OCI-LY7 (cell line): ENCODE measurements at regions not wholly inside any gene's neighbourhood (a gene's known extent, or its start where the extent isn't known, plus 50 kb on each side); places are given as distances from the start of the nearest gene placed in this dataset.

Experiments used
- BruUV-seq: library from RNA; stranded (reverse); fragments of 400-500 nt; replicated peaks from 2 replicates; lab custom pipeline; 2021; lab: Mats Ljungman, UMichigan
- CTCF ChIA-PET: fragments of 300-600 bp; sonication (Branson Sonifier 250); formaldehyde crosslinking; loops from one replicate; lab custom pipeline; 2022; ENCODE audit warnings: antibody characterized with exemption; ENCODE audit not compliant: unreplicated experiment; lab: Charles Lee
- POLR2A ChIA-PET: fragments of 300-600 bp; sonication (Branson Sonifier 250); formaldehyde crosslinking; loops from one replicate; lab custom pipeline; 2022; ENCODE audit warnings: antibody characterized with exemption; lab: Charles Lee
- DNase-seq: peaks from one replicate; pipeline ENCODE4 v3.0.0-alpha.2; 2015; ENCODE audit warnings: low spot score
- H2AFZ ChIP-seq: fragments of 200-600 bp; sonication (generic), shearing (Covaris generic); 2 replicates; pipeline ENCODE4 v1.6.1; 2014; ENCODE audit warnings: mild to moderate bottlenecking, antibody characterized with exemption, low read length, moderate library complexity
- H3K27ac ChIP-seq: fragments of 200-600 bp; sonication (generic); 2 replicates; pipeline ENCODE4 v1.5.1; 2014; ENCODE audit warnings: mixed run types, low read depth, mild to moderate bottlenecking, moderate library complexity, low read length, inconsistent platforms; ENCODE audit not compliant: poor library complexity, severe bottlenecking
- H3K36me3 ChIP-seq: fragments of 200-600 bp; sonication (generic); 2 replicates; pipeline ENCODE4 v1.6.1; 2014; ENCODE audit warnings: mild to moderate bottlenecking, antibody characterized with exemption, low read length, moderate library complexity, mixed read lengths; ENCODE audit not compliant: insufficient read depth
- H3K4me1 ChIP-seq: fragments of 200-600 bp; sonication (generic); 2 replicates; pipeline ENCODE4 v1.5.1; 2014; ENCODE audit warnings: mild to moderate bottlenecking, low read length; ENCODE audit not compliant: insufficient read depth, poor library complexity, severe bottlenecking
- H3K4me2 ChIP-seq: fragments of 200-600 bp; sonication (generic); 2 replicates; pipeline ENCODE4 v1.6.1; 2014; ENCODE audit warnings: mild to moderate bottlenecking, low read length
- H3K4me3 ChIP-seq: fragments of 200-600 bp; sonication (generic); 2 replicates; pipeline ENCODE4 v1.5.1; 2014; ENCODE audit warnings: mild to moderate bottlenecking, low read depth, low read length; ENCODE audit not compliant: poor library complexity, severe bottlenecking
- H3K79me2 ChIP-seq: fragments of 200-600 bp; sonication (generic); 2 replicates; pipeline ENCODE4 v1.6.1; 2016; ENCODE audit warnings: low read depth, mild to moderate bottlenecking, low read length, moderate library complexity, mixed read lengths; ENCODE audit not compliant: insufficient read depth
- H3K9me2 ChIP-seq: fragments of 200-600 bp; sonication (generic); 2 replicates; pipeline ENCODE4 v1.6.1; 2016; ENCODE audit warnings: mild to moderate bottlenecking, low read length, mixed read lengths; ENCODE audit not compliant: insufficient read depth
- H3K9me3 ChIP-seq: fragments of 200-600 bp; sonication (generic); 2 replicates; pipeline ENCODE4 v1.6.1; 2014; ENCODE audit warnings: mild to moderate bottlenecking, mixed run types, low read length, mixed read lengths
- H4K20me1 ChIP-seq: fragments of 200-600 bp; sonication (generic); 2 replicates; pipeline ENCODE4 v1.6.1; 2014; ENCODE audit warnings: mild to moderate bottlenecking, antibody characterized with exemption, low read length, moderate library complexity, mixed read lengths; ENCODE audit not compliant: insufficient read depth
- CTCF ChIP-seq: fragments of 200-600 bp; sonication (generic); conservative IDR thresholded peaks from 2 replicates; pipeline ENCODE4 v1.5.1; 2014; ENCODE audit warnings: mild to moderate bottlenecking, antibody characterized with exemption, low read length, moderate library complexity, mixed read lengths
- EZH2phosphoT487 ChIP-seq: fragments of 200-600 bp; sonication (generic); IDR thresholded peaks from 2 replicates; pipeline ENCODE4 v1.6.1; 2018; ENCODE audit warnings: low read depth, borderline replicate concordance, mild to moderate bottlenecking, mixed run types, antibody characterized with exemption, low read length, moderate library complexity, mixed read lengths
- intact Hi-C: fragments of 100-400 bp; cut with micrococcal nuclease; formaldehyde crosslinking; loops from one replicate; pipeline ENCODE4 v1.10.0; 2022; ENCODE audit not compliant: unreplicated experiment

GRCh38 chrX:68945081-68945602, 116.3 kb downstream of the EFNB1 start:
- intact Hi-C loops, result no loop called here
- no peak for TF ChIP-seq EZH2phosphoT487
- no peak for TF ChIP-seq CTCF
- H3K4me3 ChIP-seq, result no peak overlapping the region
- no peaks in the 10 kb centered on the region for H3K79me2 ChIP-seq
- H3K9me3 ChIP-seq, result no peaks in the 10 kb centered on the region
- BruUV-seq, result no TSS peak
- H3K4me1 ChIP-seq, result no peaks in the 10 kb centered on the region
- no peaks in the 10 kb centered on the region for H3K9me2 ChIP-seq
- H3K4me2 ChIP-seq, result no peak overlapping the region
- H3K27ac ChIP-seq, result no peak overlapping the region
- H4K20me1 ChIP-seq, result no peaks in the 10 kb centered on the region
- POLR2A ChIA-PET, result no interaction called here
- CTCF ChIA-PET, result no interaction called here
- no peak overlapping the region for H2AFZ ChIP-seq
- DNase-seq, result no peak
- no peaks in the 10 kb centered on the region for H3K36me3 ChIP-seq

- H3K4me2 ChIP-seq, result no peak overlapping the region
- ChIA-PET POLR2A (no interaction called here), CTCF (no interaction called here)
- H2AFZ ChIP-seq, result no peak overlapping the region
- no peak overlapping the region for H3K27ac ChIP-seq
- H4K20me1 ChIP-seq, result no peaks in the 10 kb centered on the region
- no peak overlapping the region for H3K4me3 ChIP-seq
- TF ChIP-seq EZH2phosphoT487 (no peak), CTCF (no peak)
- H3K36me3 ChIP-seq, result no peaks in the 10 kb centered on the region
- no peaks in the 10 kb centered on the region for H3K9me3 ChIP-seq
- no peak for DNase-seq
- no peaks in the 10 kb centered on the region for H3K4me1 ChIP-seq
- H3K79me2 ChIP-seq, result no peaks in the 10 kb centered on the region
- BruUV-seq, result no TSS peak
- no peaks in the 10 kb centered on the region for H3K9me2 ChIP-seq
- intact Hi-C loops, result no loop called here
These were observed 115.4 kb downstream of the EFNB1 start for GRCh38 chrX:68944211-68944610.

- DNase-seq, result no peak
- no peaks in the 10 kb centered on the region for H3K9me2 ChIP-seq
- POLR2A ChIA-PET, result no interaction called here
- H3K4me3 ChIP-seq, result no peak overlapping the region
- no peak overlapping the region for H3K27ac ChIP-seq
- no peaks in the 10 kb centered on the region for H3K79me2 ChIP-seq
- H4K20me1 ChIP-seq, result no peaks in the 10 kb centered on the region
- H3K36me3 ChIP-seq, result no peaks in the 10 kb centered on the region
- TF ChIP-seq EZH2phosphoT487, result no peak
- TF ChIP-seq CTCF, result no peak
- CTCF ChIA-PET, result no interaction called here
- H2AFZ ChIP-seq, result no peak overlapping the region
- intact Hi-C loops, result no loop called here
- no peaks in the 10 kb centered on the region for H3K9me3 ChIP-seq
- BruUV-seq, result no TSS peak
- H3K4me2 ChIP-seq, result no peak overlapping the region
- no peaks in the 10 kb centered on the region for H3K4me1 ChIP-seq
These were observed 114.0 kb downstream of the EFNB1 start for GRCh38 chrX:68942840-68943239.
